ENCODE measurements at regions not wholly inside any gene's neighbourhood (a gene's known extent, or its start where the extent isn't known, plus 50 kb on each side); places are given as distances from the start of the nearest gene placed in this dataset.

GRCh38 chr7:25841575-25841974 lies 310.4 kb upstream of the NFE2L3 start:
- Mint-ChIP-seq H3K4me3 (no peak overlapping the region), H3K4me1 (peaks cover 44% of the 10 kb centered on the region), H3K9me3 (no peaks in the 10 kb centered on the region), H3K27ac (no peak overlapping the region), H3K36me3 (no peaks in the 10 kb centered on the region), H3K27me3 (ENCODE audit: low read depth) (peaks cover 2% of the 10 kb centered on the region)
- no peak for DNase-seq (ENCODE audit: low spot score in 2 of 2, unreplicated experiment in 2 of 2)
- TF ChIP-seq, protein P1, sequence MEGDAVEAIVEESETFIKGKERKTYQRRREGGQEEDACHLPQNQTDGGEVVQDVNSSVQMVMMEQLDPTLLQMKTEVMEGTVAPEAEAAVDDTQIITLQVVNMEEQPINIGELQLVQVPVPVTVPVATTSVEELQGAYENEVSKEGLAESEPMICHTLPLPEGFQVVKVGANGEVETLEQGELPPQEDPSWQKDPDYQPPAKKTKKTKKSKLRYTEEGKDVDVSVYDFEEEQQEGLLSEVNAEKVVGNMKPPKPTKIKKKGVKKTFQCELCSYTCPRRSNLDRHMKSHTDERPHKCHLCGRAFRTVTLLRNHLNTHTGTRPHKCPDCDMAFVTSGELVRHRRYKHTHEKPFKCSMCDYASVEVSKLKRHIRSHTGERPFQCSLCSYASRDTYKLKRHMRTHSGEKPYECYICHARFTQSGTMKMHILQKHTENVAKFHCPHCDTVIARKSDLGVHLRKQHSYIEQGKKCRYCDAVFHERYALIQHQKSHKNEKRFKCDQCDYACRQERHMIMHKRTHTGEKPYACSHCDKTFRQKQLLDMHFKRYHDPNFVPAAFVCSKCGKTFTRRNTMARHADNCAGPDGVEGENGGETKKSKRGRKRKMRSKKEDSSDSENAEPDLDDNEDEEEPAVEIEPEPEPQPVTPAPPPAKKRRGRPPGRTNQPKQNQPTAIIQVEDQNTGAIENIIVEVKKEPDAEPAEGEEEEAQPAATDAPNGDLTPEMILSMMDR (IDR thresholded peaks at IDR 0.05; ENCODE audit: unreplicated experiment) = no peak

DNA sequence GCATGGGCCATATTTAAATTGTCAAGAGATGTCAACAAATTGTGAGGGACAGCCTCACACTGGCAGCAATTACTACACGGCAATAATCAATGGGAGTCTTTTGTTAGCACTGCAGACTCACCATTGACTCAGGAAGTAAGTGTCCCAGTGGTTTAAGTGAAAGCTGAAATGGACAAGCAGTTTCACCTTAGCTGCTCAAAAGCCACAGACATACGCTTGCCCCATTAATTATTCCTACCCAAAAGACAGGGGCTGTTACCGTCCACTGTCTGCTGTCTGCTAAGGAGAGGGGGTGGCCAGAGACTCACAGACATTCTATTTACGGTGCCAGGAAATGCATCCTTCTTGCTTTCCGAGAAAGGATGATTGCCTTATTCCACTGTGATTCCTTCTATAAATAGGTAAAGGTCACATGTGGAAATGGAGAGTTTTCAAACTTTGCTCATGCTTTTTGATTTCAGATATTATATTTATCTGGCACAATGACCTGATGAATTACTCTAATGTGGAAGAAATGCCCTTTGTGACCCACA lies 309.7 kb upstream of the NFE2L3 start:
- Mint-ChIP-seq H3K9me3 (no peaks in the 10 kb centered on the region), H3K27me3 (ENCODE audit: low read depth) (peaks cover 2% of the 10 kb centered on the region), H3K4me3 (no peak overlapping the region), H3K27ac (no peak overlapping the region), H3K4me1 (peaks cover 51% of the 10 kb centered on the region), H3K36me3 (no peaks in the 10 kb centered on the region)
- TF ChIP-seq, protein P1 (IDR thresholded peaks at IDR 0.05; ENCODE audit: unreplicated experiment) = no peak
- DNase-seq (ENCODE audit: low spot score in 2 of 2, unreplicated experiment in 2 of 2) = no peak

DNA sequence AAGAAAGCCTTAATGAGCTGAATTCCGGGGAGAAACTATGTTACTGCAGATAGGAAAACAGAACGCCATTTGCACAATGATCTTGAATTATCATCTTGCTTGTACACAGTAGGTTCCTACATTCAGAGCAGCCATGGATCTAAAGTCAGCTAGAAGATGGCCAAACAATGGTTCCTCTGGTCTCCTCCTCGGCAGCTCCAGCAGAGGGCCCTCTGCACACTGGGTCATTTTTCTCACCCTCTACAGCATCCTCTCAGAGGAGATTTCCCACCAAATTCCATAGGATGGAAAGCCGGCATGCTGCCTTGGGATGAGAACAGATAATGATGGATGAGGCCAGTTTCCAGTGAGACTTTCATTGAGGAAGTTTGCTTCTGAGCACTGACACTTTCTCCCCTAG lies 308.5 kb upstream of the NFE2L3 start:
- TF ChIP-seq, protein P1 (IDR thresholded peaks at IDR 0.05; ENCODE audit: unreplicated experiment) = no peak
- Mint-ChIP-seq H3K4me3 (no peak overlapping the region), H3K36me3 (no peaks in the 10 kb centered on the region)

GRCh38 chr7:25844102-25844870 lies 307.7 kb upstream of the NFE2L3 start:
- H3K36me3 Mint-ChIP-seq = no peaks in the 10 kb centered on the region
- no peak overlapping the region for H3K4me3 Mint-ChIP-seq
- peak overlapping the region; percentile 52 for H3K27ac Mint-ChIP-seq
- TF ChIP-seq, protein P1 (IDR thresholded peaks at IDR 0.05; ENCODE audit: unreplicated experiment) = no peak
- peaks cover 67% of the 10 kb centered on the region for H3K4me1 Mint-ChIP-seq
- H3K27me3 Mint-ChIP-seq (ENCODE audit: low read depth) = peaks cover 2% of the 10 kb centered on the region
- no peak for DNase-seq (ENCODE audit: low spot score in 2 of 2, unreplicated experiment in 2 of 2)
- H3K9me3 Mint-ChIP-seq = no peaks in the 10 kb centered on the region

More for the DNA sequence above, 308.5 kb upstream of the NFE2L3 start:
- Mint-ChIP-seq H3K27me3 (ENCODE audit: low read depth) (peaks cover 2% of the 10 kb centered on the region), H3K27ac (no peak overlapping the region), H3K9me3 (no peaks in the 10 kb centered on the region), H3K4me1 (peaks cover 62% of the 10 kb centered on the region)
- no peak for DNase-seq (ENCODE audit: low spot score in 2 of 2, unreplicated experiment in 2 of 2)

- TF ChIP-seq, protein P1 (IDR thresholded peaks at IDR 0.05; ENCODE audit: unreplicated experiment) = no peak
- Mint-ChIP-seq H3K27ac (peak overlapping the region; percentile 83), H3K4me1 (peaks cover 78% of the 10 kb centered on the region), H3K36me3 (no peaks in the 10 kb centered on the region), H3K27me3 (ENCODE audit: low read depth) (peaks cover 2% of the 10 kb centered on the region), H3K4me3 (no peak overlapping the region), H3K9me3 (no peaks in the 10 kb centered on the region)
- no peak for DNase-seq (ENCODE audit: low spot score in 2 of 2, unreplicated experiment in 2 of 2)
Measured at GRCh38 chr7:25845464-25845863, 306.5 kb upstream of the NFE2L3 start.

All from mesothelial cell of epicardium (in vitro differentiated cells).